ENCODE measurements at regions not wholly inside any gene's neighbourhood (a gene's known extent, or its start where the extent isn't known, plus 50 kb on each side); places are given as distances from the start of the nearest gene placed in this dataset.

GRCh38 chr16:73543970-73544599 is 496.2 kb upstream of the ZFHX3 start (continued):
- TF ChIP-seq FOSL1 (IDR thresholded peaks at IDR 0.05; ENCODE audit: low read depth) (no peak), CBX3 (IDR thresholded peaks at IDR 0.05; ENCODE audit: low read depth) (no peak), ZFX (IDR thresholded peaks at IDR 0.05) (no peak), EGR1 (IDR thresholded peaks at IDR 0.05; ENCODE audit: low read depth) (no peak)
- TF ChIP-seq, protein P1, sequence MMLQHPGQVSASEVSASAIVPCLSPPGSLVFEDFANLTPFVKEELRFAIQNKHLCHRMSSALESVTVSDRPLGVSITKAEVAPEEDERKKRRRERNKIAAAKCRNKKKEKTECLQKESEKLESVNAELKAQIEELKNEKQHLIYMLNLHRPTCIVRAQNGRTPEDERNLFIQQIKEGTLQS (IDR thresholded peaks at IDR 0.05) = no peak

- Histone ChIP-seq H3K4me2 (ENCODE audit: low read length) (no peak overlapping the region), H3K9me3 (ENCODE audit: control insufficient read depth in 1 of 2, insufficient read depth in 1 of 2, low read depth in 1 of 2, low read length in 2 of 2) (no peaks in the 10 kb centered on the region), H2AFZ (ENCODE audit: low read depth, low read length, poor library complexity, severe bottlenecking) (no peak overlapping the region), H3K27ac (ENCODE audit: low read depth, low read length) (no peak overlapping the region), H3K27me3 (ENCODE audit: insufficient read depth, low read length) (peaks cover 58% of the 10 kb centered on the region), H4K20me1 (ENCODE audit: insufficient read depth) (no peaks in the 10 kb centered on the region), H3K9ac (ENCODE audit: low read length) (no peak overlapping the region), H3K4me3 (replicated peaks in 1 of 2; ENCODE audit: low read depth in 1 of 2, low read length in 2 of 2) (no peak overlapping the region), H3K79me2 (ENCODE audit: insufficient read depth, low read length) (no peaks in the 10 kb centered on the region), H3K9me2 (ENCODE audit: insufficient read depth) (no peaks in the 10 kb centered on the region), H3K4me1 (ENCODE audit: control insufficient read depth in 1 of 2, insufficient read depth in 2 of 2, low read length in 2 of 2) (no peaks in the 10 kb centered on the region), H3K36me3 (ENCODE audit: control insufficient read depth in 1 of 2, insufficient read depth in 2 of 2, low read length in 2 of 2) (no peaks in the 10 kb centered on the region)
- ATAC-seq (no peak), DNase-seq (ENCODE audit: low read depth, low spot score) (no peak)
- no TSS peak for BruUV-seq (replicated peaks)
- intact Hi-C loops (cut with micrococcal nuclease) = no loop called here
- ChIA-PET POLR2A (interaction anchor here (0.6 kb wide), 1 partner anchor 12 kb away, joined by 4 read pairs; no protein-coding TSS in a partner anchor), RAD21 (ENCODE audit: low non-redundant PET in 1 of 2, low total read pairs in 2 of 2, uncharacterized antibody in 2 of 2, unreplicated experiment in 2 of 2) (no interaction called here), CTCF (no interaction called here)
- TF ChIP-seq JUND (IDR thresholded peaks at IDR 0.05) (no peak), SP1 (IDR thresholded peaks at IDR 0.05; ENCODE audit: low read depth) (no peak), FOSL1 (IDR thresholded peaks at IDR 0.05; ENCODE audit: low read depth) (no peak), TCF7L2 (IDR thresholded peaks at IDR 0.05; ENCODE audit: borderline replicate concordance, extremely low read depth, insufficient read depth, insufficient read length) (no peak)
Observed at GRCh38 chr16:73543331-73543969, 495.5 kb upstream of the ZFHX3 start.

DNA sequence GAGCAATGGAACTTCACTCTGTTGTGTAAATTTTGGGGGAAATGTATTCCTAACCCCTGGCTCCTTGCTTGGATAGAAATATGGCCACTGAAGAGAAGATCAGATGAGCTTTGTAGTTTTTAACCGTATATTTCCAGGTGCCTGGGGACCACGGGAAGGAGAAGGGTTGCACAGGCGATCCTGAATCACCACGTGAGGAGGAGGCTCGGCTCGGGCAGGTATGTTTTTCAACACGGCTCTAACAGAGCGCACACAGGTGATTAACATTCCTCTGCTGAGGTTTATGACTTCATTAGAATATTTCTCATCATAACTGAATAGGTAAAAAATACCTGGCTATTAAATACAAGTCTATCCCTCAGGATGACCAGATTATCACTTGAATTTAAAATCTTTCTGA is 495.0 kb upstream of the ZFHX3 start:
- H3K27ac ChIP-seq (ENCODE audit: low read depth, low read length) = no peak overlapping the region
- H2AFZ ChIP-seq (ENCODE audit: low read depth, low read length, poor library complexity, severe bottlenecking) = no peak overlapping the region
- DNase-seq (ENCODE audit: low read depth, low spot score) (no peak), ATAC-seq (no peak)
- RAD21 ChIA-PET (ENCODE audit: low non-redundant PET in 1 of 2, low total read pairs in 2 of 2, uncharacterized antibody in 2 of 2, unreplicated experiment in 2 of 2) = no interaction called here
- POLR2A ChIA-PET = interaction anchor here (0.6 kb wide), 1 partner anchor 12 kb away, joined by 4 read pairs; no protein-coding TSS in a partner anchor
- no TSS peak for BruUV-seq (replicated peaks)
- H3K9ac ChIP-seq (ENCODE audit: low read length) = no peak overlapping the region
- H3K27me3 ChIP-seq (ENCODE audit: insufficient read depth, low read length) = peaks cover 55% of the 10 kb centered on the region
- no peaks in the 10 kb centered on the region for H4K20me1 ChIP-seq (ENCODE audit: insufficient read depth)
- H3K36me3 ChIP-seq (ENCODE audit: control insufficient read depth in 1 of 2, insufficient read depth in 2 of 2, low read length in 2 of 2) = no peaks in the 10 kb centered on the region
- no peaks in the 10 kb centered on the region for H3K79me2 ChIP-seq (ENCODE audit: insufficient read depth, low read length)
- TF ChIP-seq EGR1 (IDR thresholded peaks at IDR 0.05; ENCODE audit: low read depth) (no peak), ZFX (IDR thresholded peaks at IDR 0.05) (no peak)
- TF ChIP-seq, protein P2, sequence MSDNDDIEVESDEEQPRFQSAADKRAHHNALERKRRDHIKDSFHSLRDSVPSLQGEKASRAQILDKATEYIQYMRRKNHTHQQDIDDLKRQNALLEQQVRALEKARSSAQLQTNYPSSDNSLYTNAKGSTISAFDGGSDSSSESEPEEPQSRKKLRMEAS (IDR thresholded peaks at IDR 0.05) = no peak
- TF ChIP-seq, protein P3, sequence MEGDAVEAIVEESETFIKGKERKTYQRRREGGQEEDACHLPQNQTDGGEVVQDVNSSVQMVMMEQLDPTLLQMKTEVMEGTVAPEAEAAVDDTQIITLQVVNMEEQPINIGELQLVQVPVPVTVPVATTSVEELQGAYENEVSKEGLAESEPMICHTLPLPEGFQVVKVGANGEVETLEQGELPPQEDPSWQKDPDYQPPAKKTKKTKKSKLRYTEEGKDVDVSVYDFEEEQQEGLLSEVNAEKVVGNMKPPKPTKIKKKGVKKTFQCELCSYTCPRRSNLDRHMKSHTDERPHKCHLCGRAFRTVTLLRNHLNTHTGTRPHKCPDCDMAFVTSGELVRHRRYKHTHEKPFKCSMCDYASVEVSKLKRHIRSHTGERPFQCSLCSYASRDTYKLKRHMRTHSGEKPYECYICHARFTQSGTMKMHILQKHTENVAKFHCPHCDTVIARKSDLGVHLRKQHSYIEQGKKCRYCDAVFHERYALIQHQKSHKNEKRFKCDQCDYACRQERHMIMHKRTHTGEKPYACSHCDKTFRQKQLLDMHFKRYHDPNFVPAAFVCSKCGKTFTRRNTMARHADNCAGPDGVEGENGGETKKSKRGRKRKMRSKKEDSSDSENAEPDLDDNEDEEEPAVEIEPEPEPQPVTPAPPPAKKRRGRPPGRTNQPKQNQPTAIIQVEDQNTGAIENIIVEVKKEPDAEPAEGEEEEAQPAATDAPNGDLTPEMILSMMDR (IDR thresholded peaks at IDR 0.05 in 2 of 3, conservative IDR thresholded peaks at IDR 0.05 in 1 of 3; ENCODE audit: borderline replicate concordance in 1 of 3, insufficient read depth in 1 of 3, low read depth in 2 of 3, low read length in 2 of 3) = no peak
- intact Hi-C loops (cut with micrococcal nuclease) = no loop called here
- no peak overlapping the region for H3K4me2 ChIP-seq (ENCODE audit: low read length)
- no peaks in the 10 kb centered on the region for H3K9me2 ChIP-seq (ENCODE audit: insufficient read depth)
- no peak overlapping the region for H3K4me3 ChIP-seq (replicated peaks in 1 of 2; ENCODE audit: low read depth in 1 of 2, low read length in 2 of 2)
- no peaks in the 10 kb centered on the region for H3K4me1 ChIP-seq (ENCODE audit: control insufficient read depth in 1 of 2, insufficient read depth in 2 of 2, low read length in 2 of 2)
- H3K9me3 ChIP-seq (ENCODE audit: control insufficient read depth in 1 of 2, insufficient read depth in 1 of 2, low read depth in 1 of 2, low read length in 2 of 2) = no peaks in the 10 kb centered on the region
- CTCF ChIA-PET = no interaction called here
